Effector memory CD8-positive, alpha-beta T cell (primary cell): ENCODE measurements at regions not wholly inside any gene's neighbourhood (a gene's known extent, or its start where the extent isn't known, plus 50 kb on each side); places are given as distances from the start of the nearest gene placed in this dataset.

Experiments used
- ATAC-seq: fragments of 150-1000 bp; cut with Tn5 transposase; replicated peaks from 2 replicates; pipeline ENCODE4 v1.10.0; 2021; ENCODE audit warnings: mild to moderate bottlenecking, moderate library complexity
- DNase-seq, 3 experiments: peaks; one replicate each; pipeline ENCODE4 v3.0.0; 2021
- H3K27ac Mint-ChIP-seq, 2 donors: one replicate each; pipeline ENCODE4 v1.8.0; 2022; ENCODE audit warnings: mild to moderate bottlenecking in 2 of 2, mixed read lengths in 2 of 2, moderate library complexity in 2 of 2
- H3K27me3 Mint-ChIP-seq, 2 donors: one replicate each; pipeline ENCODE4 v1.8.0; 2022; ENCODE audit warnings: mixed read lengths in 2 of 2
- H3K36me3 Mint-ChIP-seq: one replicate; pipeline ENCODE4 v1.8.0; 2022; ENCODE audit warnings: mild to moderate bottlenecking, moderate library complexity, mixed read lengths; ENCODE audit not compliant: insufficient read depth
- H3K4me1 Mint-ChIP-seq, 2 donors: one replicate each; pipeline ENCODE4 v1.8.0; 2022; ENCODE audit warnings: low read depth in 2 of 2, mixed read lengths in 2 of 2
- H3K4me3 Mint-ChIP-seq, 2 donors: one replicate each; pipeline ENCODE4 v1.8.0; 2022; ENCODE audit warnings: mild to moderate bottlenecking in 2 of 2, mixed read lengths in 2 of 2, moderate library complexity in 2 of 2
- H3K9me3 Mint-ChIP-seq, 2 donors: one replicate each; pipeline ENCODE4 v1.8.0; 2022; ENCODE audit warnings: mixed read lengths in 2 of 2

- Mint-ChIP-seq H3K36me3 (no peaks in the 10 kb centered on the region), H3K9me3 (peaks cover 0 to 5% of the 10 kb centered on the region in 2 donors), H3K27ac (no peak overlapping the region), H3K4me1 (no peaks in the 10 kb centered on the region), H3K4me3 (no peak overlapping the region), H3K27me3 (no peaks in the 10 kb centered on the region)
- ATAC-seq (no peak), DNase-seq (no peak)
Measured at GRCh38 chr9:73816905-73817304, 665.2 kb downstream of the ANXA1 start.

- DNase-seq (no peak), ATAC-seq (no peak)
- no peaks in the 10 kb centered on the region for H3K36me3 Mint-ChIP-seq
- H3K27ac Mint-ChIP-seq = no peak overlapping the region
- no peaks in the 10 kb centered on the region for H3K4me1 Mint-ChIP-seq
- H3K4me3 Mint-ChIP-seq = no peak overlapping the region
- H3K27me3 Mint-ChIP-seq = no peaks in the 10 kb centered on the region
- H3K9me3 Mint-ChIP-seq = peaks cover 5 to 9% of the 10 kb centered on the region in 2 donors
Measured at GRCh38 chr9:73824671-73825070, 672.5 kb upstream of the RORB start.

- H3K36me3 Mint-ChIP-seq = no peaks in the 10 kb centered on the region
Measured at GRCh38 chr9:73838871-73839270, 658.3 kb upstream of the RORB start.

GRCh38 chr9:73839471-73839870 is 657.7 kb upstream of the RORB start:
- ATAC-seq (no peak), DNase-seq (no peak)
- no peak overlapping the region for H3K4me3 Mint-ChIP-seq
- H3K9me3 Mint-ChIP-seq = peaks cover 0 to 6% of the 10 kb centered on the region in 2 donors
- H3K27me3 Mint-ChIP-seq = no peaks in the 10 kb centered on the region
- no peaks in the 10 kb centered on the region for H3K36me3 Mint-ChIP-seq
- H3K27ac Mint-ChIP-seq = no peak overlapping the region
- no peaks in the 10 kb centered on the region for H3K4me1 Mint-ChIP-seq

More at GRCh38 chr9:73838871-73839270, 658.3 kb upstream of the RORB start:
- no peaks in the 10 kb centered on the region for H3K27me3 Mint-ChIP-seq
- H3K4me1 Mint-ChIP-seq = no peaks in the 10 kb centered on the region
- no peak overlapping the region for H3K4me3 Mint-ChIP-seq
- DNase-seq (no peak), ATAC-seq (no peak)
- H3K27ac Mint-ChIP-seq = no peak overlapping the region
- H3K9me3 Mint-ChIP-seq = peaks cover 0 to 6% of the 10 kb centered on the region in 2 donors

- H3K4me3 Mint-ChIP-seq = no peak overlapping the region
- H3K27me3 Mint-ChIP-seq = no peaks in the 10 kb centered on the region
- DNase-seq (no peak), ATAC-seq (no peak)
- H3K4me1 Mint-ChIP-seq = no peaks in the 10 kb centered on the region
- H3K36me3 Mint-ChIP-seq = no peaks in the 10 kb centered on the region
- H3K27ac Mint-ChIP-seq = no peak overlapping the region
- H3K9me3 Mint-ChIP-seq = peaks cover 0 to 10% of the 10 kb centered on the region in 2 donors
Measured at GRCh38 chr9:73841018-73841417, 656.1 kb upstream of the RORB start.

- Mint-ChIP-seq H3K9me3 (peaks cover 0 to 7% of the 10 kb centered on the region in 2 donors), H3K36me3 (no peaks in the 10 kb centered on the region), H3K4me3 (no peak overlapping the region), H3K27me3 (no peaks in the 10 kb centered on the region), H3K27ac (no peak overlapping the region), H3K4me1 (no peaks in the 10 kb centered on the region)
- DNase-seq (no peak), ATAC-seq (no peak)
Measured at GRCh38 chr9:73844135-73844534, 653.0 kb upstream of the RORB start.

- no peak overlapping the region for H3K4me3 Mint-ChIP-seq
- ATAC-seq = no peak
Measured at GRCh38 chr9:73845539-73845938, 651.6 kb upstream of the RORB start.

GRCh38 chr9:73845954-73846690 is 651.0 kb upstream of the RORB start:
- Mint-ChIP-seq H3K27ac (no peak overlapping the region), H3K36me3 (no peaks in the 10 kb centered on the region), H3K9me3 (peaks cover 0 to 5% of the 10 kb centered on the region in 2 donors), H3K27me3 (no peaks in the 10 kb centered on the region), H3K4me1 (no peaks in the 10 kb centered on the region), H3K4me3 (no peak overlapping the region)
- ATAC-seq (no peak), DNase-seq (no peak)

More at GRCh38 chr9:73845539-73845938, 651.6 kb upstream of the RORB start:
- no peak for DNase-seq
- Mint-ChIP-seq H3K27ac (no peak overlapping the region), H3K36me3 (no peaks in the 10 kb centered on the region), H3K27me3 (no peaks in the 10 kb centered on the region), H3K9me3 (peaks cover 0 to 5% of the 10 kb centered on the region in 2 donors), H3K4me1 (no peaks in the 10 kb centered on the region)

GRCh38 chr9:73847536-73847935 is 649.6 kb upstream of the RORB start:
- H3K9me3 Mint-ChIP-seq = peaks cover 0 to 5% of the 10 kb centered on the region in 2 donors
- H3K27me3 Mint-ChIP-seq = no peaks in the 10 kb centered on the region
- ATAC-seq = no peak
- H3K4me3 Mint-ChIP-seq = no peak overlapping the region
- no peak overlapping the region for H3K27ac Mint-ChIP-seq
- DNase-seq = no peak
- no peaks in the 10 kb centered on the region for H3K4me1 Mint-ChIP-seq
- no peaks in the 10 kb centered on the region for H3K36me3 Mint-ChIP-seq

- ATAC-seq (no peak), DNase-seq (no peak)
- Mint-ChIP-seq H3K9me3 (peaks cover 1 to 3% of the 10 kb centered on the region in 2 donors), H3K4me1 (no peaks in the 10 kb centered on the region), H3K27me3 (no peaks in the 10 kb centered on the region), H3K27ac (no peak overlapping the region), H3K36me3 (no peaks in the 10 kb centered on the region), H3K4me3 (no peak overlapping the region)
Measured at GRCh38 chr9:73853549-73853948, 643.6 kb upstream of the RORB start.

- Mint-ChIP-seq H3K4me1 (no peaks in the 10 kb centered on the region), H3K27ac (no peak overlapping the region), H3K9me3 (peaks cover 0 to 9% of the 10 kb centered on the region in 2 donors), H3K27me3 (no peaks in the 10 kb centered on the region), H3K36me3 (no peaks in the 10 kb centered on the region), H3K4me3 (no peak overlapping the region)
- DNase-seq = no peak
- no peak for ATAC-seq
Measured at GRCh38 chr9:73855206-73855605, 641.9 kb upstream of the RORB start.

GRCh38 chr9:73863924-73864323 is 633.2 kb upstream of the RORB start:
- H3K4me1 Mint-ChIP-seq = no peaks in the 10 kb centered on the region
- DNase-seq (no peak), ATAC-seq (no peak)
- no peaks in the 10 kb centered on the region for H3K36me3 Mint-ChIP-seq
- peaks cover 0 to 2% of the 10 kb centered on the region in 2 donors for H3K9me3 Mint-ChIP-seq
- no peak overlapping the region for H3K4me3 Mint-ChIP-seq
- no peak overlapping the region for H3K27ac Mint-ChIP-seq
- no peaks in the 10 kb centered on the region for H3K27me3 Mint-ChIP-seq

GRCh38 chr9:73866451-73866850 is 630.7 kb upstream of the RORB start:
- no peak for DNase-seq
- no peaks in the 10 kb centered on the region for H3K4me1 Mint-ChIP-seq
- no peak overlapping the region for H3K27ac Mint-ChIP-seq
- no peak overlapping the region for H3K4me3 Mint-ChIP-seq
- no peaks in the 10 kb centered on the region for H3K9me3 Mint-ChIP-seq
- no peaks in the 10 kb centered on the region for H3K36me3 Mint-ChIP-seq
- no peaks in the 10 kb centered on the region for H3K27me3 Mint-ChIP-seq
- ATAC-seq = no peak

- no peaks in the 10 kb centered on the region for H3K36me3 Mint-ChIP-seq
- ATAC-seq (peak; percentile 93), DNase-seq (peak in 2 of 3 experiments; percentile 1 to 3)
- no peaks in the 10 kb centered on the region for H3K4me1 Mint-ChIP-seq
- H3K4me3 Mint-ChIP-seq = no peak overlapping the region
- peaks cover 2 to 6% of the 10 kb centered on the region in 2 donors for H3K9me3 Mint-ChIP-seq
- H3K27me3 Mint-ChIP-seq = no peaks in the 10 kb centered on the region
- H3K27ac Mint-ChIP-seq = no peak overlapping the region
Measured at GRCh38 chr9:73869264-73869663, 627.9 kb upstream of the RORB start.
